ENCODE measurements at regions not wholly inside any gene's neighbourhood (a gene's known extent, or its start where the extent isn't known, plus 50 kb on each side); places are given as distances from the start of the nearest gene placed in this dataset.

- no peaks in the 10 kb centered on the region for H3K27me3 ChIP-seq (ENCODE audit: control insufficient read depth, insufficient read depth, low read length)
- peaks cover 6% of the 10 kb centered on the region for H3K4me1 ChIP-seq (ENCODE audit: control insufficient read depth, insufficient read depth, low read length)
- H3K9me3 ChIP-seq (ENCODE audit: control insufficient read depth, insufficient read depth, low read length), result no peaks in the 10 kb centered on the region
- DNase-seq (ENCODE audit: low read depth in 4 of 6, low spot score in 6 of 6), result no peak
- WGBS (ENCODE audit: insufficient coverage), result 94% methylated on average over 6 of the region's 9 CpGs
- H3K4me3 ChIP-seq (ENCODE audit: low read depth, low read length), result no peak overlapping the region
- no peak overlapping the region for H3K27ac ChIP-seq (ENCODE audit: low read depth, low read length)
- no peaks in the 10 kb centered on the region for H3K36me3 ChIP-seq (ENCODE audit: control insufficient read depth, insufficient read depth, low read length)
Observed at GRCh38 chr13:109396266-109396665, 390.1 kb downstream of the IRS2 start.

DNA sequence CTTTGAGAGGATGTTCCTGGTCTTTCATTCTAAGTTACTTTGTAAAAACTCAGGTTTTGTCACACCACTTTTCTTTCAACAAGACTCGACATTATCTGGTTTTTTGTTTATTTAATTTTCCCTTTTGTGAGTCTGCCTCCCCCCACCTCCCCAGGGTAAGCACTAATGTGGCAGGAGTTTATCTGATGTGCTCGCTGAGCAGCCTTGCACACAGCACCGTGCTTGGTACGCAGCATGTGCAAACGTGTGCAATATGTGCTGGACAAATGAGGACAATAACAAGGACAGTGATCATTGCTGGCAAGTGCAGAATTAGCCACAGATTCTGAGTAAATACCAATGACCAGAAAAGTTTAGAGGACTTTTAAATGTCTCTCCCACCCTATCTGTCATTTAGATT, 391.4 kb downstream of the IRS2 start:
- DNase-seq (ENCODE audit: low read depth in 4 of 6, low spot score in 6 of 6), result no peak
- WGBS (ENCODE audit: insufficient coverage), result 90% methylated on average over 4 of the region's 5 CpGs
- Histone ChIP-seq H3K4me1 (ENCODE audit: control insufficient read depth, insufficient read depth, low read length) (no peaks in the 10 kb centered on the region), H3K27ac (ENCODE audit: low read depth, low read length) (no peak overlapping the region), H3K4me3 (ENCODE audit: low read depth, low read length) (no peak overlapping the region), H3K9me3 (ENCODE audit: control insufficient read depth, insufficient read depth, low read length) (no peaks in the 10 kb centered on the region), H3K27me3 (ENCODE audit: control insufficient read depth, insufficient read depth, low read length) (no peaks in the 10 kb centered on the region), H3K36me3 (ENCODE audit: control insufficient read depth, insufficient read depth, low read length) (no peaks in the 10 kb centered on the region)

- H3K27ac ChIP-seq (ENCODE audit: low read depth, low read length), result no peak overlapping the region
- no peaks in the 10 kb centered on the region for H3K36me3 ChIP-seq (ENCODE audit: control insufficient read depth, insufficient read depth, low read length)
- 98% methylated on average over 8 of the region's 8 CpGs for WGBS (ENCODE audit: insufficient coverage)
- no peaks in the 10 kb centered on the region for H3K4me1 ChIP-seq (ENCODE audit: control insufficient read depth, insufficient read depth, low read length)
- H3K9me3 ChIP-seq (ENCODE audit: control insufficient read depth, insufficient read depth, low read length), result no peaks in the 10 kb centered on the region
- no peak for DNase-seq (ENCODE audit: low read depth in 4 of 6, low spot score in 6 of 6)
- no peak overlapping the region for H3K4me3 ChIP-seq (ENCODE audit: low read depth, low read length)
- no peaks in the 10 kb centered on the region for H3K27me3 ChIP-seq (ENCODE audit: control insufficient read depth, insufficient read depth, low read length)
Observed at GRCh38 chr13:109394311-109394988, 391.9 kb downstream of the IRS2 start.

DNA sequence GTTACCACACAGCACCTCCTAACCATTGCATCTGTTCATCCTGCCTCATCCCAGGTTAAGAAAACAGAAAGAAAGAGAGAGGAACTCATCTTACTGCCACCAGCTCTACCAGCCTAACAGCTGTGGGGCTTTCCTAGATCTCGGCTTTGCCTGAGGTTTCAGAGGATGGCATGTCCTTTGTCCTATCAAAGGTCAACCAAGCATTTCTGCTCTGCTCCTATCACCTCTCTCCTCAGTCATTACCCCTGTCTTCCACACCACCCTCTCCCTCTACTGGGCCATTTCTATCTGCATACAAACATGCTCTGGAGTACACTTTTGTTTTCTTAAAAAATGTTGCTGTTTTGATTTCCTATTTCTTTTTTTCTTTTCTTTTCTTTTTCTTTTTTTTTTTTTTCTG, 393.3 kb downstream of the IRS2 start:
- no peaks in the 10 kb centered on the region for H3K36me3 ChIP-seq (ENCODE audit: control insufficient read depth, insufficient read depth, low read length)
- WGBS (ENCODE audit: insufficient coverage), result 86% methylated on average over 1 of the region's 1 CpG
- no peak overlapping the region for H3K27ac ChIP-seq (ENCODE audit: low read depth, low read length)
- no peaks in the 10 kb centered on the region for H3K9me3 ChIP-seq (ENCODE audit: control insufficient read depth, insufficient read depth, low read length)
- no peak for DNase-seq (ENCODE audit: low read depth in 4 of 6, low spot score in 6 of 6)
- H3K4me1 ChIP-seq (ENCODE audit: control insufficient read depth, insufficient read depth, low read length), result no peaks in the 10 kb centered on the region
- H3K4me3 ChIP-seq (ENCODE audit: low read depth, low read length), result no peak overlapping the region
- no peaks in the 10 kb centered on the region for H3K27me3 ChIP-seq (ENCODE audit: control insufficient read depth, insufficient read depth, low read length)

DNA sequence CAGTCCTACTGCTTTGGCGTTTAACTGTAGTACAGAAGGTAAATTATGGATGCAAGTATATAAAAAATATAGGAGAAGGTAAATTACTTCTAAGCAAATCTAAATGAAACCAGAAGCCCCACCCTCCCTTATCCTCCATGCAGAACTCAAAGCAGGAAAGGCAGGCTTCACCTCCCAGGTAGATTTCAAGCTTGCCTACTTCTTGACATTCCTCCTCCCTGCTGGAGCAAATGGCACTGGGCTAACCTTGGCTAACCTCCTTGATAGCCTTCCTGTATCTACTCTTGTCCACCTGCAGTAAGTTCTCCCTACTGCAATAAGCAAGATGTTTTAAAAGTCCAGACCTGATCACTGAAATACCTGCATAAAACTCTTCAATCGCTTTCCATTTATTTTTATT, 396.0 kb downstream of the IRS2 start:
- no peak for DNase-seq (ENCODE audit: low read depth in 4 of 6, low spot score in 6 of 6)
- no CpG with 5 or more reads among the region's 2 CpGs for WGBS (ENCODE audit: insufficient coverage)

DNA sequence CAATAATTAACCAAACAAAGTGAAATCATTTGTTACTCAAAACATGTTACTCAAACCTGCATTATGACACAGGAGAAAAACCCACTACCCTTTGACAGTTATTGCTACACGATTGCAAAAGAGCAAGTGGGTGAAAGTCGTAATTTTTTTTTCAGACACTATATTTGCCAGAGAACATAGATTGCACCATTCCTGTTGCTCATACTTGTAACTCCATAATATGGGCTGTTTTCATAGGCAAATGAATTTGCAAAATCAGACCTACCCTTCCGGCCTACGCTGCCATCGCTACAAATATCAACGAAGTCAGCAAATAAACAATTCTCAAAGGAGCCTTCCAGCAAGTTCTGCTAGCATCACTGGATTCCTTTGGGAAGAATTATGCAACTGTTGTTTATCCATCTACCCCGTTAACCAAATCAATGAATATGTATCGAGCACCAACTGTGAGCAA, 396.5 kb downstream of the IRS2 start:
- Histone ChIP-seq H3K9me3 (ENCODE audit: control insufficient read depth, insufficient read depth, low read length) (no peaks in the 10 kb centered on the region), H3K4me3 (ENCODE audit: low read depth, low read length) (no peak overlapping the region), H3K36me3 (ENCODE audit: control insufficient read depth, insufficient read depth, low read length) (no peaks in the 10 kb centered on the region), H3K4me1 (ENCODE audit: control insufficient read depth, insufficient read depth, low read length) (no peaks in the 10 kb centered on the region), H3K27ac (ENCODE audit: low read depth, low read length) (no peak overlapping the region), H3K27me3 (ENCODE audit: control insufficient read depth, insufficient read depth, low read length) (no peaks in the 10 kb centered on the region)
- 60% methylated on average over 4 of the region's 8 CpGs for WGBS (ENCODE audit: insufficient coverage)
- peak in 1 of 6 donors; percentile 62 for DNase-seq (ENCODE audit: low read depth in 4 of 6, low spot score in 6 of 6)

More for the DNA sequence above, 396.0 kb downstream of the IRS2 start:
- no peak overlapping the region for H3K27ac ChIP-seq (ENCODE audit: low read depth, low read length)
- no peaks in the 10 kb centered on the region for H3K9me3 ChIP-seq (ENCODE audit: control insufficient read depth, insufficient read depth, low read length)
- H3K4me1 ChIP-seq (ENCODE audit: control insufficient read depth, insufficient read depth, low read length), result no peaks in the 10 kb centered on the region
- H3K4me3 ChIP-seq (ENCODE audit: low read depth, low read length), result no peak overlapping the region
- H3K36me3 ChIP-seq (ENCODE audit: control insufficient read depth, insufficient read depth, low read length), result no peaks in the 10 kb centered on the region
- H3K27me3 ChIP-seq (ENCODE audit: control insufficient read depth, insufficient read depth, low read length), result no peaks in the 10 kb centered on the region

DNA sequence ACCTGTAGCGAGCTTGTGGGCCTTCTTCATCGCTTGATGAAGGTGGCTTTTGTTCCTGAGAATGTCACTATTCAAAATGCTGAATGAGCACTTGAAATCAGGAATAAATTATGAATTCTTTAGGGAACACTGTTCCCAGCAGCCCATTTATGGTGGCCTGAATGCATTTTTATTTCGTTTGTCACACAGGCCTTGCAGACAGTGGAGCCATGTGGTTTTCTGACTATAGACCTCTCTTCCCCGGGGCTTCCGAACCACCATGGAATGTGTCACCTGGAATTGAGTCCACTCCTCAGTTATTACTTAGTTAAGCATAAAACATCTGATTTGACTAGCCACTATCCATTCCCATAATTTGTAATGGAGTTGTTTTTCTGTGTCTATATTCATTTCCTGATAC, 396.9 kb downstream of the IRS2 start:
- H3K36me3 ChIP-seq (ENCODE audit: control insufficient read depth, insufficient read depth, low read length), result no peaks in the 10 kb centered on the region
- no peaks in the 10 kb centered on the region for H3K9me3 ChIP-seq (ENCODE audit: control insufficient read depth, insufficient read depth, low read length)
- WGBS (ENCODE audit: insufficient coverage), result 34% methylated on average over 3 of the region's 5 CpGs
- H3K4me3 ChIP-seq (ENCODE audit: low read depth, low read length), result no peak overlapping the region
- DNase-seq (ENCODE audit: low read depth in 4 of 6, low spot score in 6 of 6), result no peak
- no peak overlapping the region for H3K27ac ChIP-seq (ENCODE audit: low read depth, low read length)
- no peaks in the 10 kb centered on the region for H3K4me1 ChIP-seq (ENCODE audit: control insufficient read depth, insufficient read depth, low read length)
- H3K27me3 ChIP-seq (ENCODE audit: control insufficient read depth, insufficient read depth, low read length), result no peaks in the 10 kb centered on the region

GRCh38 chr13:109387471-109387870, 398.9 kb downstream of the IRS2 start:
- Histone ChIP-seq H3K4me1 (ENCODE audit: control insufficient read depth, insufficient read depth, low read length) (no peaks in the 10 kb centered on the region), H3K27ac (ENCODE audit: low read depth, low read length) (no peak overlapping the region), H3K36me3 (ENCODE audit: control insufficient read depth, insufficient read depth, low read length) (no peaks in the 10 kb centered on the region), H3K27me3 (ENCODE audit: control insufficient read depth, insufficient read depth, low read length) (no peaks in the 10 kb centered on the region), H3K9me3 (ENCODE audit: control insufficient read depth, insufficient read depth, low read length) (no peaks in the 10 kb centered on the region), H3K4me3 (ENCODE audit: low read depth, low read length) (no peak overlapping the region)
- DNase-seq (ENCODE audit: low read depth in 4 of 6, low spot score in 6 of 6), result no peak
- WGBS (ENCODE audit: insufficient coverage), result 96% methylated on average over 4 of the region's 7 CpGs

GRCh38 chr13:109385242-109385560, 401.2 kb downstream of the IRS2 start:
- Histone ChIP-seq H3K9me3 (ENCODE audit: control insufficient read depth, insufficient read depth, low read length) (no peaks in the 10 kb centered on the region), H3K27me3 (ENCODE audit: control insufficient read depth, insufficient read depth, low read length) (no peaks in the 10 kb centered on the region), H3K27ac (ENCODE audit: low read depth, low read length) (no peak overlapping the region), H3K4me1 (ENCODE audit: control insufficient read depth, insufficient read depth, low read length) (no peaks in the 10 kb centered on the region), H3K36me3 (ENCODE audit: control insufficient read depth, insufficient read depth, low read length) (no peaks in the 10 kb centered on the region), H3K4me3 (ENCODE audit: low read depth, low read length) (no peak overlapping the region)
- DNase-seq (ENCODE audit: low read depth in 4 of 6, low spot score in 6 of 6), result peak in 2 of 6 donors; percentile 43 to 78
- WGBS (ENCODE audit: insufficient coverage), result 58% methylated on average over 3 of the region's 7 CpGs

DNA sequence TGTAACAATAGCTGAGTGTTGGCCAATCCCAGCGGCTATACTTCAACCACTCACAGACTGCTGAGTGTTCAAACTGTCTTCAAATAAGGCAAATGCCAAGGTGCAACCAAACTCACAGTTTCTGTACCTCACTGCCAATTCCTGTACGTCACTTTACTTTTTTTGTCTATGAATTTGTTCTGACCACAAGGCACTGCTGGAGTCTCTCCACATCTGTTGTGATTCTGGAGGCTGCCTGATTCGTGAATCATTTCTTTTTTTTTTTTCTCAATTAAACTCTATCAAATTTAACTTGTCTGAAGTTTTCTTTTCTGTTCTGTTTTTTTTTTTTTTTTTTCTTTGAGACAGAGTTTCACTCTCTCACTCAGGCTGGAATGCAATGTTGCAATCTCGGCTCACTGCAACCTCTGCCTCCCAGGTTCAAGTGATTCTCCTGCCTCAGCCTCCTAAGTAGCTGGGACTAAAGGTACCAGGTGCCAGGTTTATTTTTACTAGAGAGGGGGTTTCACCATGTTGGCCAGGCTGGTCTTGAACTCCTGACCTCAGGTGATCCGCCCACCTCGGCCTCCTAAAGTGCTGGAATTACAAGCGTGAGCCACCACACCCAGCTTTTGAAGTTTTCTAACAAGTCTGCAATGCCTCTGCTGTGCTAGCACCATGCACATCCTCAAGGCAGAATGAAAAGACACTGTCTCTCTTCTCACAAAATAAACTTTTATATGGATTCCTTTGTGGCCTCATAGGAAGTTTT, 401.7 kb downstream of the IRS2 start:
- H3K27me3 ChIP-seq (ENCODE audit: control insufficient read depth, insufficient read depth, low read length), result no peaks in the 10 kb centered on the region
- no peaks in the 10 kb centered on the region for H3K9me3 ChIP-seq (ENCODE audit: control insufficient read depth, insufficient read depth, low read length)
- H3K27ac ChIP-seq (ENCODE audit: low read depth, low read length), result no peak overlapping the region
- no peak overlapping the region for H3K4me3 ChIP-seq (ENCODE audit: low read depth, low read length)
- WGBS (ENCODE audit: insufficient coverage), result 70% methylated on average over 4 of the region's 7 CpGs
- no peaks in the 10 kb centered on the region for H3K4me1 ChIP-seq (ENCODE audit: control insufficient read depth, insufficient read depth, low read length)
- H3K36me3 ChIP-seq (ENCODE audit: control insufficient read depth, insufficient read depth, low read length), result no peaks in the 10 kb centered on the region
- DNase-seq (ENCODE audit: low read depth in 4 of 6, low spot score in 6 of 6), result no peak
